ENCODE measurements at regions not wholly inside any gene's neighbourhood (a gene's known extent, or its start where the extent isn't known, plus 50 kb on each side); places are given as distances from the start of the nearest gene placed in this dataset.

- 45 to 70% methylated on average over 2 of the region's 2 CpGs for WGBS, 2 donors
- H3K4me3 ChIP-seq = no peak overlapping the region
- DNase-seq = peak in 1 of 3 donors; percentile 4
Observed at GRCh38 chr11:21707116-21707739, 485.7 kb upstream of the ANO5 start.

DNA sequence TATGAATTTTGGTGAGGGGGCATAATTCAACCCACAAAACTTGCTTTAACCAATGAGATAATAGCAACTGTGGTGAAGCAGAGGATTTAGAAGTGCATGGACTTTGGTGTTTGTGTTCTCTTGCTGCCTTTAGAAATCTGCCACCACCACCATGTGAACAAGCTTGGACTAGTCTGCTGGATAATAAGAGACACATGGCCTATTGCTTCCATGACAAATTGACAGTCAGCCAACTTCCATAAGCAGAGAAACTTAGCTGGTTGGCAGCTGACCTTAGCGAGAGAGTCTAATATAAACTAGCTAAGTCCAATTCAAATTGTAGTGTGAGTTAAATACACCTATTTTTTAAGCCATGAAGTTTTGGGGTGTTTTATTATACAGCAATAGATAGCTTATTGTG, 482.1 kb upstream of the ANO5 start:
- TF ChIP-seq CTCF (IDR thresholded peaks at IDR 0.05; ENCODE audit: control extremely low read depth, extremely low read depth) = no peak
- ATAC-seq (ENCODE audit: insufficient read depth, low FRiP score) (no peak), DNase-seq (peak in 2 of 3 donors; percentile 1 to 14)
- Histone ChIP-seq H3K27me3 (ENCODE audit: control insufficient read depth in 3 of 3, insufficient read depth in 3 of 3, low read length in 2 of 3) (no peaks in the 10 kb centered on the region), H3K9ac (ENCODE audit: insufficient read depth in 1 of 2, low read length in 2 of 2) (no peak overlapping the region), H3K4me3 (no peak overlapping the region), H3K9me3 (ENCODE audit: control insufficient read depth in 4 of 4, insufficient read depth in 3 of 4, low read length in 3 of 4) (no peaks in the 10 kb centered on the region), H3K36me3 (ENCODE audit: control insufficient read depth in 4 of 4, insufficient read depth in 4 of 4, low read length in 4 of 4) (no peaks in the 10 kb centered on the region), H3K4me1 (ENCODE audit: control insufficient read depth in 5 of 5, insufficient read depth in 5 of 5, low read length in 5 of 5) (no peaks in the 10 kb centered on the region), H3K27ac (ENCODE audit: low read depth in 1 of 2, low read length in 1 of 2) (no peak overlapping the region)
- 80 to 83% methylated on average over 1 of the region's 1 CpG for WGBS, 2 donors

More at GRCh38 chr11:21707116-21707739, 485.7 kb upstream of the ANO5 start:
- no peaks in the 10 kb centered on the region for H3K36me3 ChIP-seq (ENCODE audit: control insufficient read depth in 4 of 4, insufficient read depth in 4 of 4, low read length in 4 of 4)
- ATAC-seq (ENCODE audit: insufficient read depth, low FRiP score) = no peak
- no peaks in the 10 kb centered on the region for H3K9me3 ChIP-seq (ENCODE audit: control insufficient read depth in 4 of 4, insufficient read depth in 3 of 4, low read length in 3 of 4)
- no peak overlapping the region for H3K9ac ChIP-seq (ENCODE audit: insufficient read depth in 1 of 2, low read length in 2 of 2)
- no peak overlapping the region for H3K27ac ChIP-seq (ENCODE audit: low read depth in 1 of 2, low read length in 1 of 2)
- TF ChIP-seq CTCF (IDR thresholded peaks at IDR 0.05; ENCODE audit: control extremely low read depth, extremely low read depth) = no peak
- H3K27me3 ChIP-seq (ENCODE audit: control insufficient read depth in 3 of 3, insufficient read depth in 3 of 3, low read length in 2 of 3) = no peaks in the 10 kb centered on the region
- no peaks in the 10 kb centered on the region for H3K4me1 ChIP-seq (ENCODE audit: control insufficient read depth in 5 of 5, insufficient read depth in 5 of 5, low read length in 5 of 5)

DNA sequence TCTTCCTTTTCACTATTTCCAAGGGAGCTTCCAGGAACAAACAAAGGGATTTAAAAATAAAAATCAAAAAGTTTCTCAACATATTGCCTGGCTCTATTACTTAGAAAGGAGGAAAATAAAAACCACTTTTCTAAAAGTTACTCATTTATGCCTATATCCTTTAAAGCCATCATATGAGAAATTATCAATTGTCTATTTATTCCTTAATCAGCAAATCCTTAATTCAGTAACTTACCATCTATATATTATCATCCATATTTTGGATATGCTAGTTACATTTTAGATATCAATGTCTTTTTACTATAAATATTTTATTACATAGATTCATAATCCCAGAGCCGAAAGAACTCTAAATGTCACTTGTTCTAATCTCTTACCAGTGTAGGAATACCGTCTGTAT, 481.5 kb upstream of the ANO5 start:
- no peak for DNase-seq
- no peak overlapping the region for H3K4me3 ChIP-seq
- ATAC-seq (ENCODE audit: insufficient read depth, low FRiP score) = no peak
- no peak for TF ChIP-seq CTCF (IDR thresholded peaks at IDR 0.05; ENCODE audit: control extremely low read depth, extremely low read depth)
- H3K36me3 ChIP-seq (ENCODE audit: control insufficient read depth in 4 of 4, insufficient read depth in 4 of 4, low read length in 4 of 4) = no peaks in the 10 kb centered on the region
- 88 to 89% methylated on average over 2 of the region's 2 CpGs for WGBS, 2 donors
- no peaks in the 10 kb centered on the region for H3K4me1 ChIP-seq (ENCODE audit: control insufficient read depth in 5 of 5, insufficient read depth in 5 of 5, low read length in 5 of 5)
- H3K9ac ChIP-seq (ENCODE audit: insufficient read depth in 1 of 2, low read length in 2 of 2) = no peak overlapping the region
- no peaks in the 10 kb centered on the region for H3K9me3 ChIP-seq (ENCODE audit: control insufficient read depth in 4 of 4, insufficient read depth in 3 of 4, low read length in 3 of 4)
- H3K27me3 ChIP-seq (ENCODE audit: control insufficient read depth in 3 of 3, insufficient read depth in 3 of 3, low read length in 2 of 3) = no peaks in the 10 kb centered on the region
- no peak overlapping the region for H3K27ac ChIP-seq (ENCODE audit: low read depth in 1 of 2, low read length in 1 of 2)

DNA sequence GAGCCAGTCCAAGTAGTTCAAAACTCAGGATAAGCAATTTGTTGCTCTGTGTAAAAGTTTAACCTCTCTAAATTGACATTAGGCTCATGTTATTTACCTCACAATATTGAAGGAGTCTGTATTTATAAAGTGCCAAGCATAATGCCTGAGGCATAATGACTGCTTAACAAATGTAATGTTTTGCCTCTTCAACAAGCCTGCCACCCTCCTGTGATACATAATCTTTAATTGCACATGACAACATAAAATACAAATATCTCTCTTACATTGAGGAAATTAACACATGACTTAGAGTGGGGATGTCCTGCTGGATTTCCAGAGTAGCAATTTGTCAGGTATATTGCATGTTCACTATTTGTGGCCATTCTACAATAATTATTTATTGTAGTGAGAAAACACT, 469.2 kb upstream of the ANO5 start:
- no peaks in the 10 kb centered on the region for H3K9me3 ChIP-seq (ENCODE audit: control insufficient read depth in 4 of 4, insufficient read depth in 3 of 4, low read length in 3 of 4)
- no peaks in the 10 kb centered on the region for H3K27me3 ChIP-seq (ENCODE audit: control insufficient read depth in 3 of 3, insufficient read depth in 3 of 3, low read length in 2 of 3)
- H3K4me1 ChIP-seq (ENCODE audit: control insufficient read depth in 5 of 5, insufficient read depth in 5 of 5, low read length in 5 of 5) = no peaks in the 10 kb centered on the region
- H3K27ac ChIP-seq (ENCODE audit: low read depth in 1 of 2, low read length in 1 of 2) = no peak overlapping the region
- ATAC-seq (ENCODE audit: insufficient read depth, low FRiP score) (no peak), DNase-seq (peak in 1 of 3 donors; percentile 2)
- no peaks in the 10 kb centered on the region for H3K36me3 ChIP-seq (ENCODE audit: control insufficient read depth in 4 of 4, insufficient read depth in 4 of 4, low read length in 4 of 4)
- H3K9ac ChIP-seq (ENCODE audit: insufficient read depth in 1 of 2, low read length in 2 of 2) = no peak overlapping the region
- no peak for TF ChIP-seq CTCF (IDR thresholded peaks at IDR 0.05; ENCODE audit: control extremely low read depth, extremely low read depth)
- H3K4me3 ChIP-seq = no peak overlapping the region
